ENCODE measurements at regions not wholly inside any gene's neighbourhood (a gene's known extent, or its start where the extent isn't known, plus 50 kb on each side); places are given as distances from the start of the nearest gene placed in this dataset.

DNA sequence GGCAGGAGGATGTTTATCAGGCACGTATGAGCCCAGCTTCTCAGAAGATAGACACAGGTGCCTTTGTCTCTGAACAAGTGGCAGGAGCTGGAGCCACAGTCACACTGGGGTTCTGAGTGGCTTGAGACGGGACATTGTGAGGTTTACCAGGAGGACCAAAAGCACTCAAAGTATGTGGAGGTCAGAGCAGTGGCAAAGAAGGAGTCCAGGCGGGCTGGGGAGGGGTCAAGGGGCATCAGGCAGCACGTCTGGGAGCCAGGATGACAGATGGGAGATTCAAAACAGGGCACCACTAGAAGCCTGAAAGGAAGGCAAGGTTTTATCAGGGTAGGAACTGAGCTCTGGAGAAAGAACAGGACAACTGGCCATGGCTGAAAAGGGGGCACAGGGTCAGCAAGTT is 67.2 kb upstream of the MARCHF10 start:
- no peak overlapping the region for H3K4me3 Mint-ChIP-seq
- Histone ChIP-seq H3K9ac (no peak overlapping the region), H3K4me2 (no peak overlapping the region), H2AFZ (replicated peaks) (no peak overlapping the region), H3K4me3 (no peak overlapping the region), H3K27me3 (no peaks in the 10 kb centered on the region), H3K79me2 (ENCODE audit: low read depth) (no peaks in the 10 kb centered on the region), H3F3A (ENCODE audit: low read depth) (no peaks in the 10 kb centered on the region), H3K27ac (no peak overlapping the region), H4K20me1 (ENCODE audit: low read depth) (no peaks in the 10 kb centered on the region), H3K4me1 (peaks cover 9% of the 10 kb centered on the region), H3K9me3 (ENCODE audit: low read depth) (no peaks in the 10 kb centered on the region), H3K36me3 (no peaks in the 10 kb centered on the region)
- peak overlapping the region; percentile 40 for H3K27ac Mint-ChIP-seq
- H3K36me3 Mint-ChIP-seq, result no peaks in the 10 kb centered on the region
- TF ChIP-seq, protein P1, sequence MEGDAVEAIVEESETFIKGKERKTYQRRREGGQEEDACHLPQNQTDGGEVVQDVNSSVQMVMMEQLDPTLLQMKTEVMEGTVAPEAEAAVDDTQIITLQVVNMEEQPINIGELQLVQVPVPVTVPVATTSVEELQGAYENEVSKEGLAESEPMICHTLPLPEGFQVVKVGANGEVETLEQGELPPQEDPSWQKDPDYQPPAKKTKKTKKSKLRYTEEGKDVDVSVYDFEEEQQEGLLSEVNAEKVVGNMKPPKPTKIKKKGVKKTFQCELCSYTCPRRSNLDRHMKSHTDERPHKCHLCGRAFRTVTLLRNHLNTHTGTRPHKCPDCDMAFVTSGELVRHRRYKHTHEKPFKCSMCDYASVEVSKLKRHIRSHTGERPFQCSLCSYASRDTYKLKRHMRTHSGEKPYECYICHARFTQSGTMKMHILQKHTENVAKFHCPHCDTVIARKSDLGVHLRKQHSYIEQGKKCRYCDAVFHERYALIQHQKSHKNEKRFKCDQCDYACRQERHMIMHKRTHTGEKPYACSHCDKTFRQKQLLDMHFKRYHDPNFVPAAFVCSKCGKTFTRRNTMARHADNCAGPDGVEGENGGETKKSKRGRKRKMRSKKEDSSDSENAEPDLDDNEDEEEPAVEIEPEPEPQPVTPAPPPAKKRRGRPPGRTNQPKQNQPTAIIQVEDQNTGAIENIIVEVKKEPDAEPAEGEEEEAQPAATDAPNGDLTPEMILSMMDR (IDR thresholded peaks at IDR 0.05), result no peak
- TF ChIP-seq EZH2phosphoT487 (IDR thresholded peaks at IDR 0.05) (no peak), EZH2 (IDR thresholded peaks at IDR 0.05) (no peak)
- DNase-seq (ENCODE audit: low spot score), result no peak
- H3K4me1 Mint-ChIP-seq, result peaks cover 46% of the 10 kb centered on the region
- no peaks in the 10 kb centered on the region for H3K9me3 Mint-ChIP-seq
- peaks cover 6% of the 10 kb centered on the region for H3K27me3 Mint-ChIP-seq (ENCODE audit: insufficient read depth, low read depth)

DNA sequence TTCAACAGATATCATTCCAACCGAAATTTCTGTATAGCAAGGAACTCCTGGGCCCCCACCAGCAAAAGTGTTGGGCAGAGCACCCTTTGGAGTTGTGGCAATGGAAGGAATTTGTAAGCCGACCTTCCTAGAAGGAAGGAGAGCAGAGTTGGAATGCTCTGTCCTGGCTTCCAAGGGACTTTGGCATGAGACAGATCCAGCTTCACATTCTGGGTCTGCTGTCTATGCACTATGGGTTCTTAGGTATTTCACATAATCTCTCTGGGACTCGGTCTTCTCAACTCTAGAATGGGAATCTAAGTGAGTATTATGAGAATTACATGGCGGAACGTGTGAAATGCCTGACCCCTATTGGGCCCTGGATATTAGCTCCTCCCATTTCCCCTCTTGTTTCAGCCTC is 63.2 kb upstream of the MARCHF10 start:
- Mint-ChIP-seq H3K4me3 (no peak overlapping the region), H3K27me3 (ENCODE audit: insufficient read depth, low read depth) (peaks cover 4% of the 10 kb centered on the region), H3K36me3 (no peaks in the 10 kb centered on the region), H3K27ac (peak overlapping the region; percentile 35), H3K4me1 (peaks cover 72% of the 10 kb centered on the region), H3K9me3 (peaks cover 4% of the 10 kb centered on the region)
- no peaks in the 10 kb centered on the region for H3F3A ChIP-seq (ENCODE audit: low read depth)
- H4K20me1 ChIP-seq (ENCODE audit: low read depth), result no peaks in the 10 kb centered on the region
- H3K4me2 ChIP-seq, result no peak overlapping the region
- no peaks in the 10 kb centered on the region for H3K79me2 ChIP-seq (ENCODE audit: low read depth)
- H3K27me3 ChIP-seq, result no peaks in the 10 kb centered on the region
- peak; percentile 13 for DNase-seq (ENCODE audit: low spot score)
- no peak overlapping the region for H3K4me3 ChIP-seq
- H3K27ac ChIP-seq, result no peak overlapping the region
- H3K9me3 ChIP-seq (ENCODE audit: low read depth), result no peaks in the 10 kb centered on the region
- TF ChIP-seq, protein P1 (IDR thresholded peaks at IDR 0.05), result no peak
- no peak for TF ChIP-seq EZH2phosphoT487 (IDR thresholded peaks at IDR 0.05)
- TF ChIP-seq EZH2 (IDR thresholded peaks at IDR 0.05), result no peak
- H3K4me1 ChIP-seq, result peaks cover 16% of the 10 kb centered on the region
- no peaks in the 10 kb centered on the region for H3K36me3 ChIP-seq
- no peak overlapping the region for H2AFZ ChIP-seq (replicated peaks)
- no peak overlapping the region for H3K9ac ChIP-seq

DNA sequence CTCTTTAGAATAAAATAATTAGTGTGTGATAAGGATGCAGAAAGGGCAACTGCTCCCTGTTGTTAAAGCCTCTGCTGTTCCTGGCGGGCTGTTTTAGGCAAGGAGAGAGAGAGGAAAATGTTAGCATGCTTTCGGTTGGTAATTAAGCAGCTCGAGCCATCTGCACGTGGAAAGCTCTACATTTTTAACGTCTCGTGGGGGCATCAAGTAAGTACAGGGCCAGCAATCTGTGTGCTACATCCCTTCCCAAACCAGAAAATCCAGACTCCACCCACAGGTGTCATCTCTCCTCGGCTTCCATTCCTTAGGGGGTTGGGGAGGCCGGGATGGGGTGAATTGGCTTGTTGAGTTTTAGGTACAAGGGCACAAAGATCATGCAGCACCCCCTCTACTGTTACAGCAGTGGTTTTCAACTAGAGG is 62.4 kb upstream of the MARCHF10 start:
- Histone ChIP-seq H3K36me3 (no peaks in the 10 kb centered on the region), H3K9ac (no peak overlapping the region), H4K20me1 (ENCODE audit: low read depth) (no peaks in the 10 kb centered on the region), H3K4me2 (peak overlapping the region; percentile 2), H3K9me3 (ENCODE audit: low read depth) (no peaks in the 10 kb centered on the region), H3F3A (ENCODE audit: low read depth) (no peaks in the 10 kb centered on the region), H3K4me3 (no peak overlapping the region), H3K79me2 (ENCODE audit: low read depth) (no peaks in the 10 kb centered on the region), H2AFZ (replicated peaks) (peak overlapping the region; percentile 4), H3K27me3 (no peaks in the 10 kb centered on the region), H3K4me1 (peaks cover 16% of the 10 kb centered on the region), H3K27ac (no peak overlapping the region)
- Mint-ChIP-seq H3K27ac (peak overlapping the region; percentile 99), H3K4me1 (peaks cover 67% of the 10 kb centered on the region), H3K9me3 (peaks cover 4% of the 10 kb centered on the region), H3K36me3 (no peaks in the 10 kb centered on the region), H3K4me3 (peak overlapping the region; percentile 64), H3K27me3 (ENCODE audit: insufficient read depth, low read depth) (peaks cover 2% of the 10 kb centered on the region)
- peak; percentile 14 for DNase-seq (ENCODE audit: low spot score)
- TF ChIP-seq EZH2phosphoT487 (IDR thresholded peaks at IDR 0.05) (no peak), EZH2 (IDR thresholded peaks at IDR 0.05) (no peak)
- TF ChIP-seq, protein P1 (IDR thresholded peaks at IDR 0.05), result no peak

Measured in neural progenitor cell (in vitro differentiated cells).